ENCODE measurements at regions not wholly inside any gene's neighbourhood (a gene's known extent, or its start where the extent isn't known, plus 50 kb on each side); places are given as distances from the start of the nearest gene placed in this dataset.

- Histone ChIP-seq H2AFZ (no peak overlapping the region), H3K4me3 (no peak overlapping the region), H3K36me3 (ENCODE audit: low read depth) (no peaks in the 10 kb centered on the region), H3K27me3 (ENCODE audit: insufficient read depth, low read depth) (no peaks in the 10 kb centered on the region), H3K9me3 (ENCODE audit: insufficient read depth, low read depth) (no peaks in the 10 kb centered on the region), H3K9me2 (ENCODE audit: insufficient read depth) (no peaks in the 10 kb centered on the region), H3F3A (ENCODE audit: insufficient read depth, low read depth) (no peaks in the 10 kb centered on the region), H3K4me2 (no peak overlapping the region), H3K27ac (no peak overlapping the region), H3K79me2 (ENCODE audit: low read depth) (no peaks in the 10 kb centered on the region), H4K20me1 (ENCODE audit: insufficient read depth) (no peaks in the 10 kb centered on the region), H3K4me1 (replicated peaks; ENCODE audit: insufficient read depth) (no peaks in the 10 kb centered on the region)
- intact Hi-C loops (cut with micrococcal nuclease; ENCODE audit: unreplicated experiment), result loop anchor here (10.0 kb wide), 1 partner anchor 63 kb away; no protein-coding TSS in a partner anchor
- ChIA-PET CTCF (no interaction called here), POLR2A (ENCODE audit: unreplicated experiment) (no interaction called here)
- BruUV-seq (replicated peaks), result no TSS peak
- TF ChIP-seq CTCF (conservative IDR thresholded peaks at IDR 0.05) (no peak), EZH2 (IDR thresholded peaks at IDR 0.05; ENCODE audit: low read depth) (no peak)
- DNase-seq, result no peak
Observed at GRCh38 chr1:187627516-187627915, 798.8 kb downstream of the PLA2G4A start.

GRCh38 chr1:187629075-187629474 lies 800.3 kb downstream of the PLA2G4A start:
- Histone ChIP-seq H3K4me1 (replicated peaks; ENCODE audit: insufficient read depth) (no peaks in the 10 kb centered on the region), H3K4me2 (no peak overlapping the region), H3K9me2 (ENCODE audit: insufficient read depth) (no peaks in the 10 kb centered on the region), H3K27me3 (ENCODE audit: insufficient read depth, low read depth) (no peaks in the 10 kb centered on the region), H3K79me2 (ENCODE audit: low read depth) (no peaks in the 10 kb centered on the region), H4K20me1 (ENCODE audit: insufficient read depth) (no peaks in the 10 kb centered on the region), H3K9me3 (ENCODE audit: insufficient read depth, low read depth) (no peaks in the 10 kb centered on the region), H3F3A (ENCODE audit: insufficient read depth, low read depth) (no peaks in the 10 kb centered on the region), H3K4me3 (no peak overlapping the region), H3K36me3 (ENCODE audit: low read depth) (no peaks in the 10 kb centered on the region), H3K27ac (no peak overlapping the region), H2AFZ (no peak overlapping the region)
- ChIA-PET CTCF (no interaction called here), POLR2A (ENCODE audit: unreplicated experiment) (no interaction called here)
- TF ChIP-seq EZH2 (IDR thresholded peaks at IDR 0.05; ENCODE audit: low read depth) (no peak), CTCF (conservative IDR thresholded peaks at IDR 0.05) (no peak)
- BruUV-seq (replicated peaks), result no TSS peak
- intact Hi-C loops (cut with micrococcal nuclease; ENCODE audit: unreplicated experiment), result loop anchor here (10.0 kb wide), 1 partner anchor 64 kb away; no protein-coding TSS in a partner anchor
- no peak for DNase-seq

- Histone ChIP-seq H3K4me3 (no peak overlapping the region), H3F3A (ENCODE audit: insufficient read depth, low read depth) (no peaks in the 10 kb centered on the region), H3K4me1 (replicated peaks; ENCODE audit: insufficient read depth) (no peaks in the 10 kb centered on the region), H4K20me1 (ENCODE audit: insufficient read depth) (no peaks in the 10 kb centered on the region), H3K27me3 (ENCODE audit: insufficient read depth, low read depth) (no peaks in the 10 kb centered on the region), H3K36me3 (ENCODE audit: low read depth) (no peaks in the 10 kb centered on the region), H2AFZ (no peak overlapping the region), H3K4me2 (no peak overlapping the region), H3K27ac (no peak overlapping the region), H3K79me2 (ENCODE audit: low read depth) (no peaks in the 10 kb centered on the region), H3K9me2 (ENCODE audit: insufficient read depth) (no peaks in the 10 kb centered on the region), H3K9me3 (ENCODE audit: insufficient read depth, low read depth) (no peaks in the 10 kb centered on the region)
- no peak for DNase-seq
- BruUV-seq (replicated peaks), result no TSS peak
- intact Hi-C loops (cut with micrococcal nuclease; ENCODE audit: unreplicated experiment), result no loop called here
- TF ChIP-seq CTCF (conservative IDR thresholded peaks at IDR 0.05) (no peak), EZH2 (IDR thresholded peaks at IDR 0.05; ENCODE audit: low read depth) (no peak)
- CTCF ChIA-PET, result no interaction called here
- POLR2A ChIA-PET (ENCODE audit: unreplicated experiment), result no interaction called here
Observed at GRCh38 chr1:187630653-187631380, 802.1 kb downstream of the PLA2G4A start.

Data from PC-9 (cell line).